DOHH2 (cell line): ENCODE measurements at regions not wholly inside any gene's neighbourhood (a gene's known extent, or its start where the extent isn't known, plus 50 kb on each side); places are given as distances from the start of the nearest gene placed in this dataset.

ENCODE experiments used
- H3F3A ChIP-seq: fragments of 200-600 bp; sonication (generic), shearing (Covaris generic); 2 replicates; pipeline ENCODE4 v1.6.0; 2016; ENCODE audit warnings: antibody characterized with exemption, mild to moderate bottlenecking; ENCODE audit not compliant: control insufficient read depth, insufficient read depth
- H3K27ac ChIP-seq: fragments of 200-600 bp; sonication (generic); 2 replicates; pipeline ENCODE4 v1.5.1; 2014; ENCODE audit warnings: low read depth, mild to moderate bottlenecking, low read length, moderate library complexity
- H3K27me3 ChIP-seq: fragments of 200-600 bp; sonication (generic); 2 replicates; pipeline ENCODE4 v1.6.1; 2014; ENCODE audit warnings: mild to moderate bottlenecking, low read length, mixed read lengths; ENCODE audit not compliant: control insufficient read depth
- H3K36me3 ChIP-seq: fragments of 200-600 bp; sonication (generic); 2 replicates; pipeline ENCODE4 v1.6.1; 2014; ENCODE audit warnings: mild to moderate bottlenecking, low read length, moderate library complexity, mixed read lengths; ENCODE audit not compliant: control insufficient read depth
- H3K4me1 ChIP-seq: fragments of 200-600 bp; sonication (generic); 2 replicates; pipeline ENCODE4 v1.6.1; 2014; ENCODE audit warnings: mild to moderate bottlenecking, low read length, mixed read lengths; ENCODE audit not compliant: control insufficient read depth
- H3K4me2 ChIP-seq: fragments of 200-600 bp; sonication (generic); 2 replicates; pipeline ENCODE4 v1.6.0; 2014; ENCODE audit warnings: mild to moderate bottlenecking, low read length, moderate library complexity
- H3K4me3 ChIP-seq: fragments of 200-600 bp; sonication (generic); 2 replicates; pipeline ENCODE4 v1.5.1; 2014; ENCODE audit warnings: mild to moderate bottlenecking, low read length, mixed read lengths
- H3K79me2 ChIP-seq: fragments of 200-600 bp; sonication (generic); 2 replicates; pipeline ENCODE4 v1.6.1; 2014; ENCODE audit warnings: mild to moderate bottlenecking, low read length, mixed read lengths; ENCODE audit not compliant: control insufficient read depth
- H3K9me2 ChIP-seq: fragments of 200-600 bp; sonication (generic); replicated peaks from 2 replicates; pipeline ENCODE4 v1.6.1; 2014; ENCODE audit warnings: mild to moderate bottlenecking, low read length, mixed read lengths; ENCODE audit not compliant: control insufficient read depth
- H3K9me3 ChIP-seq: fragments of 200-600 bp; sonication (generic); 2 replicates; pipeline ENCODE4 v1.6.1; 2014; ENCODE audit warnings: antibody characterized with exemption, low read length, mixed read lengths; ENCODE audit not compliant: control insufficient read depth, insufficient read depth
- H4K20me1 ChIP-seq: fragments of 200-600 bp; sonication (generic); 2 replicates; pipeline ENCODE4 v1.6.0; 2014; ENCODE audit warnings: low read depth, mild to moderate bottlenecking, antibody characterized with exemption, low read length, moderate library complexity; ENCODE audit not compliant: control insufficient read depth, insufficient read depth
- EZH2phosphoT487 ChIP-seq: fragments of 200-600 bp; sonication (generic); IDR thresholded peaks from 2 replicates; pipeline ENCODE4 v1.6.1; 2017; ENCODE audit warnings: borderline replicate concordance, mild to moderate bottlenecking, antibody characterized with exemption, low read length, moderate library complexity, mixed read lengths
- TF ChIP-seq, protein P1 (sequence below): fragments of 200-600 bp; sonication (generic); IDR thresholded peaks from one replicate; pipeline ENCODE4 v1.5.1; 2014; ENCODE audit warnings: antibody characterized with exemption, mild to moderate bottlenecking, low read depth, low read length; ENCODE audit not compliant: poor library complexity, severe bottlenecking

DNA sequence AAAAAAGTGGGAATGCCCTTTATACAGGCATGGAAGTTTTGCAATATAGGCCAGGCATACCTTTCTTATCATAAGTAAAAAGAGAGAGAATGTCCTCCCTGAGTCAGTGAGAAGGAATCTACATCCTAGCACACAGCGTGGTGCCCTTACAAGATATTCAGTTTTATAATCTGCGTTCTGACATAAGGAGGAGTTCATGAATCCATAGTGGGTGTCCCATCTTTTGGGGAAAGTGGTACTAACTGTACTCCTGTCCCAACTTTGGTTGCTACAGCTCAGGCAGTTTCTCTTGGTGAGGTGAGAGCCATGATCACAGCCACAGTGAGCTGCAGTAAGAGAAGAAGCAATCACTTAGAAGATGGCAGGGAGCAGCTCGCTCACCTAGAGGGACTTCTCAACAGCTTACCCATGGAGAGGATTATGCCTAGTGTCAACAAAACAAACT lies 332.9 kb downstream of the BCAT1 start:
- no peak for TF ChIP-seq EZH2phosphoT487
- TF ChIP-seq, protein P1, sequence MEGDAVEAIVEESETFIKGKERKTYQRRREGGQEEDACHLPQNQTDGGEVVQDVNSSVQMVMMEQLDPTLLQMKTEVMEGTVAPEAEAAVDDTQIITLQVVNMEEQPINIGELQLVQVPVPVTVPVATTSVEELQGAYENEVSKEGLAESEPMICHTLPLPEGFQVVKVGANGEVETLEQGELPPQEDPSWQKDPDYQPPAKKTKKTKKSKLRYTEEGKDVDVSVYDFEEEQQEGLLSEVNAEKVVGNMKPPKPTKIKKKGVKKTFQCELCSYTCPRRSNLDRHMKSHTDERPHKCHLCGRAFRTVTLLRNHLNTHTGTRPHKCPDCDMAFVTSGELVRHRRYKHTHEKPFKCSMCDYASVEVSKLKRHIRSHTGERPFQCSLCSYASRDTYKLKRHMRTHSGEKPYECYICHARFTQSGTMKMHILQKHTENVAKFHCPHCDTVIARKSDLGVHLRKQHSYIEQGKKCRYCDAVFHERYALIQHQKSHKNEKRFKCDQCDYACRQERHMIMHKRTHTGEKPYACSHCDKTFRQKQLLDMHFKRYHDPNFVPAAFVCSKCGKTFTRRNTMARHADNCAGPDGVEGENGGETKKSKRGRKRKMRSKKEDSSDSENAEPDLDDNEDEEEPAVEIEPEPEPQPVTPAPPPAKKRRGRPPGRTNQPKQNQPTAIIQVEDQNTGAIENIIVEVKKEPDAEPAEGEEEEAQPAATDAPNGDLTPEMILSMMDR = no peak
- Histone ChIP-seq H4K20me1 (no peaks in the 10 kb centered on the region), H3K79me2 (no peaks in the 10 kb centered on the region), H3K4me1 (no peaks in the 10 kb centered on the region), H3F3A (no peaks in the 10 kb centered on the region), H3K27me3 (peaks cover 20% of the 10 kb centered on the region), H3K27ac (no peak overlapping the region), H3K9me2 (no peaks in the 10 kb centered on the region), H3K4me2 (no peak overlapping the region), H3K36me3 (no peaks in the 10 kb centered on the region), H3K9me3 (no peaks in the 10 kb centered on the region), H3K4me3 (no peak overlapping the region)

DNA sequence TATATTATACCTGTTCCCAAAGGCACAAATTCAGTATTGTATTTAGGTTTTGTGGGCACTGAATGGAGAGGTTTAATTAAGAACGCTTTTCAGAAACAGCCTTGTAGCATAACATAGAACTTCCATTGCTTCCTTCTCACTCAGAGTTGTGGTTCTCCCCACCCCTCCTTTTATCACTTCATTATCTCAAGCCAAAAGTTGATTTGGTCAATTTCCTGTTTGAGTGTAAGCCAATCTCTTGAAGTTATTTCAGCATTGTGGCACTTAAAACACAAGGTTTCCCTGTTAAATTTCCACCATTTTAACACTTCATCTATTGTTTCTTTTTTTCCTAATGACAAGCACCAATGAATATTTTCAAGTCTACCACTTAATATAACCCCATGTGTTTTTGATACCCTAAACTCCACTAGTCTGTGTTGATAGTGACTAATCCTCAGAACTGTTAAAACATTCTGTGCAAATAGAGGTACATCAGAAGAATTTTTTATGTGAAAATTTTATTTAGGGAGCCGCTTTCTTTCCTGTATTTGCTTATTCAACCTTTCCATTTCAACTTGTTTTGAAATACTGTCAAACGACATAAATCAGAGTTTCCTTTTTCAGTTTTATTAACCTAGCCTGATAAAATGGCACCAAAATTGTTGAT lies 340.1 kb downstream of the BCAT1 start:
- H3K36me3 ChIP-seq = no peaks in the 10 kb centered on the region
- no peak overlapping the region for H3K27ac ChIP-seq
- no peaks in the 10 kb centered on the region for H3K27me3 ChIP-seq
- H3F3A ChIP-seq = no peaks in the 10 kb centered on the region
- no peak overlapping the region for H3K4me2 ChIP-seq
- TF ChIP-seq EZH2phosphoT487 = no peak
- TF ChIP-seq, protein P1 = no peak
- H3K9me3 ChIP-seq = no peaks in the 10 kb centered on the region
- H4K20me1 ChIP-seq = no peaks in the 10 kb centered on the region
- H3K9me2 ChIP-seq = no peaks in the 10 kb centered on the region
- H3K4me3 ChIP-seq = no peak overlapping the region
- no peaks in the 10 kb centered on the region for H3K79me2 ChIP-seq
- no peaks in the 10 kb centered on the region for H3K4me1 ChIP-seq

- Histone ChIP-seq H3K27ac (no peak overlapping the region), H3K4me1 (no peaks in the 10 kb centered on the region)
- TF ChIP-seq, protein P1 = no peak
- TF ChIP-seq EZH2phosphoT487 = no peak
Observed at GRCh38 chr12:24608108-24608507, 340.8 kb downstream of the BCAT1 start.

GRCh38 chr12:24605916-24606315 lies 343.0 kb downstream of the BCAT1 start:
- H3K4me1 ChIP-seq = peaks cover 2% of the 10 kb centered on the region
- TF ChIP-seq EZH2phosphoT487 = no peak
- TF ChIP-seq, protein P1 = no peak

More at GRCh38 chr12:24608108-24608507, 340.8 kb downstream of the BCAT1 start:
- Histone ChIP-seq H3K9me3 (no peaks in the 10 kb centered on the region), H4K20me1 (no peaks in the 10 kb centered on the region), H3K9me2 (no peaks in the 10 kb centered on the region), H3F3A (no peaks in the 10 kb centered on the region), H3K79me2 (no peaks in the 10 kb centered on the region), H3K4me3 (no peak overlapping the region), H3K36me3 (no peaks in the 10 kb centered on the region), H3K4me2 (no peak overlapping the region), H3K27me3 (no peaks in the 10 kb centered on the region)

More at GRCh38 chr12:24605916-24606315, 343.0 kb downstream of the BCAT1 start:
- Histone ChIP-seq H3K9me2 (no peaks in the 10 kb centered on the region), H3K9me3 (no peaks in the 10 kb centered on the region), H3K79me2 (no peaks in the 10 kb centered on the region), H3K4me2 (no peak overlapping the region), H3K27me3 (no peaks in the 10 kb centered on the region), H4K20me1 (no peaks in the 10 kb centered on the region), H3K27ac (no peak overlapping the region), H3K36me3 (no peaks in the 10 kb centered on the region), H3F3A (no peaks in the 10 kb centered on the region), H3K4me3 (no peak overlapping the region)
